Smooth muscle cell (in vitro differentiated cells): ENCODE measurements at regions not wholly inside any gene's neighbourhood (a gene's known extent, or its start where the extent isn't known, plus 50 kb on each side); places are given as distances from the start of the nearest gene placed in this dataset.

Experiments
- DNase-seq: peaks from one replicate; lab custom pipeline; 2025; ENCODE audit not compliant: unreplicated experiment; lab: John Stamatoyannopoulos, UW
- H2AFZ ChIP-seq: fragments of 200-600 bp; sonication (generic); 2 replicates; pipeline ENCODE4 v1.6.0; 2016; ENCODE audit warnings: antibody characterized with exemption, low read depth, mild to moderate bottlenecking
- H3F3A ChIP-seq: fragments of 200-600 bp; sonication (generic); 2 replicates; pipeline ENCODE4 v1.6.0; 2017; ENCODE audit warnings: antibody characterized with exemption, low read depth
- H3K27ac ChIP-seq: fragments of 200-600 bp; sonication (generic); 2 replicates; pipeline ENCODE4 v1.5.1; 2016; ENCODE audit warnings: low read depth, mild to moderate bottlenecking
- H3K27me3 ChIP-seq: fragments of 200-600 bp; sonication (generic); 2 replicates; pipeline ENCODE4 v1.6.1; 2016; ENCODE audit warnings: low read depth, mild to moderate bottlenecking
- H3K36me3 ChIP-seq: fragments of 200-600 bp; sonication (generic); 2 replicates; pipeline ENCODE4 v1.5.1; 2016; ENCODE audit warnings: low read depth
- H3K4me1 ChIP-seq: fragments of 200-600 bp; sonication (generic); 2 replicates; pipeline ENCODE4 v1.5.1; 2016; ENCODE audit warnings: low read depth
- H3K4me2 ChIP-seq: fragments of 200-600 bp; sonication (generic); 2 replicates; pipeline ENCODE4 v1.6.0; 2016; ENCODE audit warnings: mild to moderate bottlenecking
- H3K4me3 ChIP-seq: fragments of 200-600 bp; sonication (generic); 2 replicates; pipeline ENCODE4 v1.5.1; 2016; ENCODE audit warnings: mild to moderate bottlenecking
- H3K79me2 ChIP-seq: fragments of 200-600 bp; sonication (generic); 2 replicates; pipeline ENCODE4 v1.6.0; 2016; ENCODE audit warnings: low read depth, mild to moderate bottlenecking
- H3K9ac ChIP-seq: fragments of 200-600 bp; sonication (generic); 2 replicates; pipeline ENCODE4 v1.6.0; 2016; ENCODE audit warnings: low read depth
- H3K9me3 ChIP-seq: fragments of 200-600 bp; sonication (generic); replicated peaks from 2 replicates; pipeline ENCODE4 v1.5.1; 2016; ENCODE audit warnings: low read depth
- H4K20me1 ChIP-seq: fragments of 200-600 bp; sonication (generic); 2 replicates; pipeline ENCODE4 v1.6.0; 2016; ENCODE audit warnings: low read depth
- CTCF ChIP-seq: fragments of 200-600 bp; sonication (generic); IDR thresholded peaks from 2 replicates; pipeline ENCODE4 v1.5.1; 2017; ENCODE audit warnings: borderline replicate concordance, mild to moderate bottlenecking, antibody characterized with exemption; ENCODE audit not compliant: insufficient read depth, poor library complexity, severe bottlenecking
- WGBS: methylation state at CpG from one replicate; pipeline ENCODE4 v1.1.7; 2016; ENCODE audit warnings: low lambda C conversion rate; 5-methylcytosine and 5-hydroxymethylcytosine counted together

- WGBS = 92% methylated on average over 1 of the region's 1 CpG
- no peaks in the 10 kb centered on the region for H3K27me3 ChIP-seq
Measured at GRCh38 chr10:65742906-65743305, 1182.9 kb upstream of the LRRTM3 start.

GRCh38 chr10:65751218-65751617 lies 1174.6 kb upstream of the LRRTM3 start:
- Histone ChIP-seq H3F3A (no peaks in the 10 kb centered on the region), H3K4me2 (no peak overlapping the region), H3K79me2 (no peaks in the 10 kb centered on the region), H4K20me1 (no peaks in the 10 kb centered on the region), H3K27me3 (no peaks in the 10 kb centered on the region), H3K36me3 (no peaks in the 10 kb centered on the region), H2AFZ (no peak overlapping the region), H3K4me1 (no peaks in the 10 kb centered on the region), H3K27ac (no peak overlapping the region), H3K9me3 (no peaks in the 10 kb centered on the region), H3K4me3 (no peak overlapping the region), H3K9ac (no peak overlapping the region)
- TF ChIP-seq CTCF = no peak
- no peak for DNase-seq

More at GRCh38 chr10:65742906-65743305, 1182.9 kb upstream of the LRRTM3 start:
- Histone ChIP-seq H2AFZ (no peak overlapping the region), H3K36me3 (no peaks in the 10 kb centered on the region), H3K4me2 (no peak overlapping the region), H4K20me1 (no peaks in the 10 kb centered on the region), H3K9ac (no peak overlapping the region), H3K79me2 (no peaks in the 10 kb centered on the region), H3K4me3 (no peak overlapping the region), H3K4me1 (no peaks in the 10 kb centered on the region), H3K9me3 (no peaks in the 10 kb centered on the region), H3F3A (no peaks in the 10 kb centered on the region), H3K27ac (no peak overlapping the region)
- TF ChIP-seq CTCF = no peak
- DNase-seq = no peak

- 90% methylated on average over 1 of the region's 1 CpG for WGBS
- Histone ChIP-seq H4K20me1 (no peaks in the 10 kb centered on the region), H3K4me1 (no peaks in the 10 kb centered on the region), H3K9me3 (no peaks in the 10 kb centered on the region), H3K27me3 (no peaks in the 10 kb centered on the region), H3F3A (no peaks in the 10 kb centered on the region), H3K27ac (no peak overlapping the region), H2AFZ (no peak overlapping the region), H3K4me3 (no peak overlapping the region), H3K79me2 (no peaks in the 10 kb centered on the region), H3K9ac (no peak overlapping the region), H3K36me3 (no peaks in the 10 kb centered on the region), H3K4me2 (no peak overlapping the region)
- TF ChIP-seq CTCF = no peak
- no peak for DNase-seq
Measured at GRCh38 chr10:65751896-65752295, 1173.9 kb upstream of the LRRTM3 start.

- no peaks in the 10 kb centered on the region for H3F3A ChIP-seq
- H3K4me2 ChIP-seq = no peak overlapping the region
- 90% methylated on average over 1 of the region's 1 CpG for WGBS
- DNase-seq = no peak
- H3K4me1 ChIP-seq = no peaks in the 10 kb centered on the region
- no peak overlapping the region for H2AFZ ChIP-seq
- H3K27ac ChIP-seq = no peak overlapping the region
- H3K27me3 ChIP-seq = no peaks in the 10 kb centered on the region
- no peak overlapping the region for H3K9ac ChIP-seq
- H3K4me3 ChIP-seq = no peak overlapping the region
- no peaks in the 10 kb centered on the region for H4K20me1 ChIP-seq
- H3K79me2 ChIP-seq = no peaks in the 10 kb centered on the region
- H3K9me3 ChIP-seq = no peaks in the 10 kb centered on the region
- H3K36me3 ChIP-seq = no peaks in the 10 kb centered on the region
- TF ChIP-seq CTCF = no peak
Measured at GRCh38 chr10:65753532-65753931, 1172.3 kb upstream of the LRRTM3 start.
